GM12878 (cell line): ENCODE measurements at regions not wholly inside any gene's neighbourhood (a gene's known extent, or its start where the extent isn't known, plus 50 kb on each side); places are given as distances from the start of the nearest gene placed in this dataset.

Experiments
- ATAC-seq: fragments of 200-7000 bp; cut with Tn5 transposase; 3 replicates; pipeline ENCODE4 v1.9.1; 2020; ENCODE audit warnings: mild to moderate bottlenecking, moderate library complexity
- BruUV-seq: library from RNA; stranded (reverse); fragments of 400-500 nt; replicated peaks from 2 replicates; lab custom pipeline; 2021; lab: Mats Ljungman, UMichigan
- CTCF ChIA-PET: fragments of 300-600 bp; sonication (Branson Sonifier 250); formaldehyde crosslinking; extraction: SDS; loops from one replicate; lab custom pipeline; 2021; ENCODE audit warnings: inconsistent platforms; lab: Yijun Ruan, JAX
- POLR2A ChIA-PET: fragments of 350-600 bp; formaldehyde crosslinking; extraction: SDS; loops from one replicate; lab custom pipeline; 2021; ENCODE audit warnings: inconsistent platforms; lab: Charles Lee
- RAD21 ChIA-PET: fragments of 300-600 bp; sonication (Branson Sonifier 250); formaldehyde crosslinking; loops from one replicate; lab custom pipeline; 2023; ENCODE audit warnings: antibody characterized with exemption; ENCODE audit not compliant: unreplicated experiment; lab: Charles Lee
- SMC1A ChIA-PET: fragments of 300-600 bp; sonication (Branson Sonifier 250); formaldehyde crosslinking; loops from one replicate; lab custom pipeline; 2023; ENCODE audit not compliant: unreplicated experiment, uncharacterized antibody; lab: Charles Lee
- DNase-seq: peaks from one replicate; pipeline ENCODE4 v3.0.0-alpha.2; 2011; ENCODE audit warnings: low read depth, low spot score
- FAIRE-seq: peaks from 3 replicates; lab custom pipeline; 2011; peaks lifted over from hg19 to GRCh38; lab: Jason Lieb, UNC
- H2AFZ ChIP-seq: 2 replicates; pipeline ENCODE4 v1.6.0; 2011; ENCODE audit warnings: low read depth, low read length, control low read depth; ENCODE audit not compliant: control insufficient read depth
- H3K27ac ChIP-seq: 2 replicates; pipeline ENCODE4 v1.5.1; 2011; ENCODE audit warnings: control low read depth; ENCODE audit not compliant: control insufficient read depth, insufficient read depth
- H3K27me3 ChIP-seq, 2 experiments: replicated peaks in 1 of 2; 2 replicates each; pipeline versions ENCODE4 v1.6.0 to v1.6.1; 2011; ENCODE audit warnings: low read length in 1 of 2; ENCODE audit not compliant: control insufficient read depth in 2 of 2, insufficient read depth in 2 of 2
- H3K36me3 ChIP-seq, 2 experiments: 2 replicates each; pipeline ENCODE4 v1.5.1; 2011; ENCODE audit warnings: low read length in 1 of 2; ENCODE audit not compliant: control insufficient read depth in 2 of 2, insufficient read depth in 2 of 2
- H3K4me1 ChIP-seq: 2 replicates; pipeline ENCODE4 v1.6.1; 2011; ENCODE audit warnings: mild to moderate bottlenecking, low read length, moderate library complexity, mixed read lengths; ENCODE audit not compliant: control insufficient read depth, insufficient read depth
- H3K4me2 ChIP-seq: 2 replicates; pipeline ENCODE4 v1.6.0; 2011; ENCODE audit warnings: control low read depth; ENCODE audit not compliant: control insufficient read depth, insufficient read depth
- H3K4me3 ChIP-seq: fragments of 200-600 bp; sonication (generic); 2 replicates; pipeline ENCODE4 v1.5.1; 2016
- H3K79me2 ChIP-seq: 2 replicates; pipeline ENCODE4 v1.6.0; 2011; ENCODE audit warnings: low read length; ENCODE audit not compliant: control insufficient read depth, insufficient read depth
- H3K9ac ChIP-seq: 2 replicates; pipeline ENCODE4 v1.8.0; 2011; ENCODE audit warnings: low read length, control low read depth, mixed read lengths; ENCODE audit not compliant: control insufficient read depth, insufficient read depth
- H3K9me3 ChIP-seq: replicated peaks from 3 replicates; pipeline ENCODE4 v1.5.1; 2011; ENCODE audit warnings: mild to moderate bottlenecking, low read length; ENCODE audit not compliant: control insufficient read depth, insufficient read depth
- H4K20me1 ChIP-seq: 2 replicates; pipeline ENCODE4 v1.6.0; 2011; ENCODE audit not compliant: control insufficient read depth, insufficient read depth
- CHD1 ChIP-seq: IDR thresholded peaks from 2 replicates; pipeline ENCODE4 v1.6.1; 2012; ENCODE audit warnings: low read depth, low read length, improper control_type of control experiment
- E2F8 ChIP-seq: fragments of 450-650 bp; IDR thresholded peaks from 2 replicates; pipeline ENCODE4 v1.6.1; 2018; ENCODE audit warnings: mild to moderate bottlenecking, low read depth, moderate library complexity; ENCODE audit not compliant: partially characterized antibody
- ELK1 ChIP-seq: IDR thresholded peaks from 2 replicates; pipeline ENCODE4 v1.6.1; 2012; ENCODE audit warnings: low read depth, low read length, improper control_type of control experiment
- ESRRA ChIP-seq: IDR thresholded peaks from 2 replicates; pipeline ENCODE4 v1.6.1; 2012; ENCODE audit warnings: mild to moderate bottlenecking, low read length, improper control_type of control experiment
- FOS ChIP-seq: IDR thresholded peaks from 3 replicates; pipeline ENCODE4 v1.6.1; 2011; ENCODE audit warnings: borderline replicate concordance; ENCODE audit not compliant: insufficient read length; ENCODE audit errors: extremely low read depth
- MEF2B ChIP-seq: fragments of 450-650 bp; IDR thresholded peaks from 2 replicates; pipeline ENCODE4 v1.6.1; 2018; ENCODE audit warnings: mild to moderate bottlenecking, moderate library complexity; ENCODE audit not compliant: partially characterized antibody, poor library complexity, severe bottlenecking
- MYC ChIP-seq: IDR thresholded peaks from 2 replicates; pipeline ENCODE4 v1.6.1; 2011; ENCODE audit warnings: mild to moderate bottlenecking, low read length, moderate library complexity, inconsistent platforms; ENCODE audit not compliant: insufficient read depth, insufficient replicate concordance, insufficient read length, severe bottlenecking
- NFIC ChIP-seq: IDR thresholded peaks from 2 replicates; pipeline ENCODE4 v1.6.1; 2012; ENCODE audit warnings: low read depth, mild to moderate bottlenecking, inconsistent platforms, low read length, moderate library complexity
- NR2C1 ChIP-seq: fragments of 450-650 bp; IDR thresholded peaks from 2 replicates; pipeline ENCODE4 v1.6.1; 2017; ENCODE audit warnings: antibody characterized with exemption, mild to moderate bottlenecking, moderate library complexity
- PRDM15 ChIP-seq: fragments of 450-650 bp; formaldehyde crosslinking; IDR thresholded peaks from 2 replicates; pipeline ENCODE4 v1.4.0; 2020; ENCODE audit warnings: mild to moderate bottlenecking, moderate library complexity
- RELA ChIP-seq: fragments of 450-650 bp; IDR thresholded peaks from 2 replicates; pipeline ENCODE4 v1.8.0; 2014; ENCODE audit warnings: borderline replicate concordance; ENCODE audit not compliant: partially characterized antibody
- TBL1XR1 ChIP-seq: IDR thresholded peaks from 2 replicates; pipeline ENCODE4 v1.6.1; 2012; ENCODE audit warnings: low read depth, low read length, improper control_type of control experiment
- TCF12 ChIP-seq: IDR thresholded peaks from 2 replicates; pipeline ENCODE4 v1.6.1; 2011; ENCODE audit warnings: low read depth, mild to moderate bottlenecking, low read length
- USF2 ChIP-seq: IDR thresholded peaks from 2 replicates; pipeline ENCODE4 v1.6.1; 2011; ENCODE audit warnings: low read depth, low read length, improper control_type of control experiment, borderline replicate concordance
- ZZZ3 ChIP-seq: IDR thresholded peaks from 2 replicates; pipeline ENCODE4 v1.6.1; 2011; ENCODE audit warnings: low read depth; ENCODE audit not compliant: control insufficient read depth, insufficient read length
- WGBS: methylation state at CpG from one replicate; pipeline ENCODE4 v1.1.6; 2016; ENCODE audit warnings: low lambda C conversion rate; ENCODE audit not compliant: insufficient replicate concordance, insufficient coverage; ENCODE audit errors: missing lambda C conversion rate; 5-methylcytosine and 5-hydroxymethylcytosine counted together
- in situ Hi-C: fragments of 300-500 bp; cut with MboI; formaldehyde crosslinking; loops from 9 replicates; pipeline ENCODE4 v1.14.3; 2018; ENCODE audit warnings: mixed read lengths
- intact Hi-C: fragments of 100-400 bp; cut with micrococcal nuclease; formaldehyde crosslinking; loops from one replicate; pipeline ENCODE4 v1.14.2; 2022; ENCODE audit not compliant: unreplicated experiment

DNA sequence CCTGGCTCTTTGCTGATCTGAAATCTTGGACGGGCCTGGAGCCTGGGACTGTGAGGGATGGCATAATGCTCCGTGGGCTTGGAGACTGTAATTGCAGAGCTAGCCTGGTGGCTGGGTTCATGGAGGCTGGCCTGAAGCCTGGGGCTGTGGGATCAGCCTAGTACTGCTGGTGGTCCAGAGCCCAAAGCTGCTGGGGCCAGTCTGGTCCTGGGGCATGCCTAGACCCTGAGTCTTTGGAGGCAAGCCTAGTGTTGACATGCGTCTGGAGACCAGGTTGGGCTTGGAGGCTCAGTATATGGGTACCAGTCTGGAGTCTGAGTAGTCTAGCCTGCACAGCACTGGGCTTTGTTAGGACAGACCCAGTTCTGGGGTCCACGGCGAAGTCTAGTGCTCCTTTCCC is 172.0 kb upstream of the ZC4H2 start (continued):
- no peak for TF ChIP-seq ESRRA
- no peak for TF ChIP-seq PRDM15 (CRISPR knock-in tag)
- TF ChIP-seq ELK1 = no peak
- TF ChIP-seq, all 136 proteins: peak for 0

- Histone ChIP-seq H2AFZ (no peak overlapping the region), H3K4me2 (no peak overlapping the region), H3K9ac (no peak overlapping the region), H3K79me2 (no peaks in the 10 kb centered on the region), H3K9me3 (no peaks in the 10 kb centered on the region), H3K36me3 (no peaks in the 10 kb centered on the region), H3K4me3 (no peak overlapping the region), H3K27me3 (no peaks in the 10 kb centered on the region), H4K20me1 (no peaks in the 10 kb centered on the region), H3K4me1 (no peaks in the 10 kb centered on the region), H3K27ac (no peak overlapping the region)
- ChIA-PET RAD21 (no interaction called here), CTCF (no interaction called here), SMC1A (no interaction called here), POLR2A (no interaction called here)
- WGBS = 0% methylated on average over 1 of the region's 1 CpG
- FAIRE-seq = no peak
- BruUV-seq = no TSS peak
- intact Hi-C loops (no loop called here), in situ Hi-C loops (no loop called here)
- DNase-seq = no peak
- no peak for ATAC-seq
- TF ChIP-seq E2F8 (no peak), RELA (no peak), FOS (no peak), MEF2B (no peak), MYC (no peak), NFIC (no peak), CHD1 (no peak), NR2C1 (no peak), USF2 (no peak), TCF12 (no peak), TBL1XR1 (no peak), ZZZ3 (no peak)
These were observed 160.2 kb upstream of the ZC4H2 start for GRCh38 chrX:65136424-65136823.
